Spleen (tissue), 7 donors: ENCODE measurements at regions not wholly inside any gene's neighbourhood (a gene's known extent, or its start where the extent isn't known, plus 50 kb on each side); places are given as distances from the start of the nearest gene placed in this dataset.

Source experiments
- POLR2A ChIP-seq, 3 donors: fragments of 450-650 bp; IDR thresholded peaks; one replicate each; pipeline ENCODE4 v1.5.1; 2017; ENCODE audit warnings: antibody characterized with exemption in 3 of 3, mild to moderate bottlenecking in 1 of 3
- POLR2AphosphoS5 ChIP-seq, 3 donors: sonication (generic); formaldehyde crosslinking; IDR thresholded peaks; one replicate each; pipeline ENCODE4 v1.5.1; 2017; ENCODE audit warnings: antibody characterized with exemption in 3 of 3
- TF ChIP-seq, protein P1 (sequence below), 11 experiments: fragments of 200-600 bp in 7 of 11; fragments of 450-650 bp in 4 of 11; sonication (generic) in 4 of 11; IDR thresholded peaks in 8 of 11; conservative IDR thresholded peaks in 3 of 11; 1 replicate in 7 of 11; 2 replicates in 4 of 11; pipeline versions ENCODE4 v1.4.0 to v1.8.0; 2016 to 2021; ENCODE audit warnings: antibody characterized with exemption in 11 of 11, inconsistent platforms in 4 of 11, mild to moderate bottlenecking in 1 of 11
- donor health status: DM: no; HTN: no; CAD: no; lungs with moderate emphysema.
- donor health status: DM: no; HTN: no; CAD: no.
- donor health status: DM: no; HTN: no; CAD: no.

DNA sequence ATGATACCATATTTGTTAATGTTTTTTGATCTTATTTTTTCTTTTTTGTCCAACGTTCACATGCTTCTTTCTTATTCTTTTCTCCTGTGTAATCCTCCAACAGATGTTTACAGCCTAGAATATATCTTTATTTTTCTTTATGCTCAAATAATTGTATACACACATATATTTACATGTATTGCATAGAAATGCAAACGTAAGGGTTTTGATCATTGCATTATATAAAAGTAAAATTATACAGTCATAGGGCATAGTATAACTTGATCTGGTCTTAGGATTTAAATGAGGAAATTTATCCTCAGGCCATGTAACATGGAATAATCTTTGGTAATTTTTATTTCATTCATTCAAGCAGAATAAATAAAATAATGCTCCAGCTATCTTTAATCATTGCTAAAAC lies 84.9 kb upstream of the EEF1E1 start:
- TF ChIP-seq POLR2A (IDR thresholded peaks at IDR 0.05), result no peak
- TF ChIP-seq, protein P1, sequence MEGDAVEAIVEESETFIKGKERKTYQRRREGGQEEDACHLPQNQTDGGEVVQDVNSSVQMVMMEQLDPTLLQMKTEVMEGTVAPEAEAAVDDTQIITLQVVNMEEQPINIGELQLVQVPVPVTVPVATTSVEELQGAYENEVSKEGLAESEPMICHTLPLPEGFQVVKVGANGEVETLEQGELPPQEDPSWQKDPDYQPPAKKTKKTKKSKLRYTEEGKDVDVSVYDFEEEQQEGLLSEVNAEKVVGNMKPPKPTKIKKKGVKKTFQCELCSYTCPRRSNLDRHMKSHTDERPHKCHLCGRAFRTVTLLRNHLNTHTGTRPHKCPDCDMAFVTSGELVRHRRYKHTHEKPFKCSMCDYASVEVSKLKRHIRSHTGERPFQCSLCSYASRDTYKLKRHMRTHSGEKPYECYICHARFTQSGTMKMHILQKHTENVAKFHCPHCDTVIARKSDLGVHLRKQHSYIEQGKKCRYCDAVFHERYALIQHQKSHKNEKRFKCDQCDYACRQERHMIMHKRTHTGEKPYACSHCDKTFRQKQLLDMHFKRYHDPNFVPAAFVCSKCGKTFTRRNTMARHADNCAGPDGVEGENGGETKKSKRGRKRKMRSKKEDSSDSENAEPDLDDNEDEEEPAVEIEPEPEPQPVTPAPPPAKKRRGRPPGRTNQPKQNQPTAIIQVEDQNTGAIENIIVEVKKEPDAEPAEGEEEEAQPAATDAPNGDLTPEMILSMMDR (IDR thresholded peaks at IDR 0.05 in 8 of 11, conservative IDR thresholded peaks at IDR 0.05 in 3 of 11), result no peak
- TF ChIP-seq POLR2AphosphoS5 (IDR thresholded peaks at IDR 0.05), result no peak
